Superior temporal gyrus (tissue), 1 donor: ENCODE measurements at regions not wholly inside any gene's neighbourhood (a gene's known extent, or its start where the extent isn't known, plus 50 kb on each side); places are given as distances from the start of the nearest gene placed in this dataset.

Experiments
- DNase-seq: peaks from one replicate; pipeline ENCODE4 v3.0.0-alpha.2; 2016; ENCODE audit errors: extremely low spot score

DNA sequence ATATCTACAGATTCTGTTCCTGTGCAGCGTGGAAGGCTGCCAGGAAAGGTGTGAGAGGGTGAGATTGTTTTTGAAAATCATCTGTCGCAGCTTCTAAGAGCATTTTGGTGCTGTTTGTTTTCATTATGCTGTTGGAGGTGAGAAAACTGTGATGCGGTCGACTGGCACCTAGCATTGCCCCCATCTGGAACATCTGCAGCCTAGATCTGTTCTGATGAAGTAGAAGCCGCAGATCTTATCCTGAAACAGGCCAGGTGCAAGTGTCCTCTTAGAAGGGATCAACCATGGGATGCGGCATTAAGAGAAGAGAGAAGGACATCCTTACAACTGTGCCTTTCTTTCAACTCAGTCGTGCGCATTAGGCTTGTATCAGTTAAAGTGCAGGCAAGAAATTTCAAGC lies 167.3 kb downstream of the CDH26 start:
- no peak for DNase-seq

DNA sequence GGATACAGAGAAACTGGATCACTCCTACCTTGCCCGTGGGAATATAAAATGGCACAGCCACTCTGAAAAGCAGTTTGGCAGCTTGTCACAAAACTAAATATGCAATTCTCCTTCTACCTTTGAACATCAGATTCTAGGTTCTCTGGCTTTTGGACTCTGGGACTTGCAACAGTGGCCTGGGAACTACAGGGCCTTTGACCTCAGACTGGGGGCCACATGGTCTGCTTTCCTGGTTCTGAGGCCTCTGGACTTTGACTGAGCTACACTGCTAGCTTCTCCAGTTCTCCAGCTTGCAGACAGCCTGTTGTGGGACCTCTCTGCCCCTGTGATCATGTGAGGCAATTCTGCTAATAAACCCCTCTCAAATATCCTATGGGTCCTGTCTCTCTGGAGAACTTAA lies 168.8 kb downstream of the CDH26 start:
- DNase-seq, result no peak

DNA sequence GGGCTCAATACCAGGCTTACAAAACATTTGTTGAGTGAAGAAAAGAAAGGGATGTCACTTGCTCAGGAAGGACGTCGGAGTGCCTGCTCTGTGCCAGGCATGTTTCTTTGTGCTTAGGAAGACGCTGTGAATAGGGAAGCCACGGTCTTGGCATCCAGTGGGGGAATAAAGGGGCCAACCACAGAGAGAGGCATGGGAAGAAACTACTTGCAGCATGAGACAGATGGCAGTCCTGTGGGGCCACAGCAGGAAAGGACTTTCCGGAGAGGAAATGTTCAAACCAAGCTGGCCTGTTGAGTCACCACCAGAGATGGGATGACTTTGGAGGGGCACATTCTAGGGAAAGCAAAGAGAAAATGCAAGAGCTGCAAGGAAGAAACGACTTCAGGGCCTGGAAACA lies 173.2 kb downstream of the CDH26 start:
- DNase-seq, result no peak

DNA sequence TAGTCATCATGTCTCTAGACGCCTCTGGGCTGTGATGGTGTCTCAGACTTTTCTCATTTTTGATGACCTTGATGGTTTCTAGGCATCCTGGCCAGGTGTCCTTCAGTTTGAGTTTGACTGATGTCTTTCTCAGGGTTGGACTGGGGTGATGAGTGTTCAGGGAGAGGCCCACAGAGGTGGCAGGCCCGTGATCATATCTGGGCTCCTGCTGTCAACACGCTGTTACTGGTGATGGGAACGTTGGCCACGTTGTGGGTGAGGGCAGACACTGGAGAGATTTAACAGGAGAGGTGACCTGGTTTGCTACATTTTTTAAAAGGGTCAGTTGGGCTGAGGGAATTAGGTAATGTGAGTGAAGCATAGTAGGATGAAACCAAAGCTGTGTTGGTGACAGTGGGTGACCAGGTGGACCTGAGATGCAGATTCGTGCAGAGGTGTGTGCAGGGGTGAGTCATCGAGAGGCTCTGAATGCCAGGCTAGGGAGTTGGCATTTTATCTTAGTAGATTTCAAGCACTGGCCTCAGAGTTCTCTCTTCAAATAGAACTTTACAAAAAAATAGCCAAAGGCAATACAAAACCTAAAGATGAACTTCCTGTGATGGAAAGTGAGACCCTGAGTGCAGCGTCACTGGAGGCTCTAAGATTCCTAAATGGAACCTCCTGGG lies 174.1 kb downstream of the CDH26 start:
- DNase-seq, result no peak

DNA sequence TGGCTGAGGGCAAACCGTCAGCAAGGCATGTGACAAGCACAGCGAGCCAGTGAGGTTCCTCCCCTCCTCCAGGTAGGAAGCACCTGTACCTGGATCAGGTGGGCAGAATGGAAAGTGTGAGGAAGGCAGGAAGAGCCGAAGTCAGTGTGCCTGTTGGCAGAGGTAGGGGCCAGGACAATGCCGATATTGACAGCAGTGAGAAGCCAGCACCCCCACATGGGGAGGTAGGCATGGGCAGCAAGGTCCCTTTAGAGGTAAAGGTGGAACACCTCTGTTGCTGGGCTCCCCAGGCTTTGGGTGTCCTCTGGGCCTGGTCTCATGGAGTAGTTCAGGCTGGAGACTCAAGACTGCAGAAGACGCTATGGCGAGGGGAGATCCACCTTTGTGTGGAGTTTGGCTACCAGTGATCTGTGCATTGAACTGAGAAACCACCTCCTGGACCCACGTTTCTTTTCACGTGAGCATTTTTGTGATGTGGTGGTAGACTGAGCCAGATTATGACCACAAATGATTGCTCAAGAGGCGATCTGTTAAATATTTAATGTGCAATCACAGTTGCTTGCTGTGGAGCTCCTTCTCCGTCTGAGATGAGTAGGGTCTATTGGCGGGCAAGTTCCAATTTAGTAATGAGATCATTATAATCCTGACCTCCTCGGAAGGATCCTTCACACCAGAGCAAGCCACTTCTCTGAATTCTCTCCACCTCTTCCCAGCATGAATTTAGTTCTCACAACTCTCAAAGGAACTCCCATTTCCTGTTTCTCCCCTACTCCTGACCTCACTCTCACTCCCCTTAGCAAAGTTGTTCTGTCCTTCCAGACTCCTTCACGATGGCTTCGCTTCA lies 174.8 kb downstream of the CDH26 start:
- DNase-seq, result no peak

DNA sequence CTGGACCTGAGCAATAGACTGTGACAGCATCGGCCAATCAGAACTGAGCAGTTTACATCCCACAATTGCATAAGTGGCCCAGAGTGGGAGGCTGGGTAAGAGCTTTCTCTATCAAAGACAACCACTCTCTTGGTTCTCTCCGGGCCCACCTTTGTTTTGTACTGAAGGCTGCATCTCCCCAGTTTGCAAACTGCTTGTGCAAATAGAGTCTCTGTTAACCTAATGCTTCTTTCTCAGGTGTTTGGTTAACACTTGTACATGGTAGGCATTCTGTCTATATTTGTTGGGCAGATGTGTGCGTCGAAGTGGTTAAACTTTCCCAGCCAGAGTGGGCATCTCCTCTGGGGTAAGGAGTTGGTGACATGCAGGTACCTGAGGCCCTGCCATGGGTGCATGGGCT lies 177.1 kb downstream of the CDH26 start:
- no peak for DNase-seq

DNA sequence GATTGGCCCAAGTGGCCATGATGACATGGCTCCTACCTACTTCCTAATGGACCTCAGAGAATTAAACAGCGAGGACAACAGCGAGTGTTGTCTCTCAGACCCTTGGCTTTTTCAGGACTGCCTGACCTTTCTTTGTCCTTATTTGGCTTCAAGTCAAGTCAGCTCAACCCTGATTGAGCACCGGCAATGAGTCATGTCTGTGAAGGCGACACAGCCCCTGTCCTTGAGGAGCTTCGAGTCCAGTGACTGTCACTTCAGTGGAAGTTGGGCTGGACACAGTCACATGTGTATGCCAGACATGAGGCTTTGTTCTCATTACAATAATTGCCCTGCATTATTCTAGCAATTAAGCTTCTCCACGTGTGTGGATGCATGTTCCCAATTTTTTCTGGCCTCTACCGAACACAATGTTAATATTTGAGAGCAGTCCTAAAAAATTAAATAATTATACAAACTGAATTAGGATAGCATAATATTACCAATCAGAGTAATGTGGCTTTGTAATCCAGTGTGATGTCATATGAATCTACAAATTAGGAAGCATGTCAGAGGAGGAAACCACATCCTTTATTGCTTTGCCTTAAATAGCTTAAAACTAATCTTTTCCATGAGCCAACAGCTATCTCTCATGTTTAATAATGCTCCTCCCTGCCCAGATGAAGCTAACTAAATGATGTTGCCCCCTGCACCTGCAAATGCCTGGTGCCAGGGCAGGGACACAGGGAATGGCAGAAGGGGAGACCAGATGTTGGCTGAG lies 178.6 kb downstream of the CDH26 start:
- no peak for DNase-seq

DNA sequence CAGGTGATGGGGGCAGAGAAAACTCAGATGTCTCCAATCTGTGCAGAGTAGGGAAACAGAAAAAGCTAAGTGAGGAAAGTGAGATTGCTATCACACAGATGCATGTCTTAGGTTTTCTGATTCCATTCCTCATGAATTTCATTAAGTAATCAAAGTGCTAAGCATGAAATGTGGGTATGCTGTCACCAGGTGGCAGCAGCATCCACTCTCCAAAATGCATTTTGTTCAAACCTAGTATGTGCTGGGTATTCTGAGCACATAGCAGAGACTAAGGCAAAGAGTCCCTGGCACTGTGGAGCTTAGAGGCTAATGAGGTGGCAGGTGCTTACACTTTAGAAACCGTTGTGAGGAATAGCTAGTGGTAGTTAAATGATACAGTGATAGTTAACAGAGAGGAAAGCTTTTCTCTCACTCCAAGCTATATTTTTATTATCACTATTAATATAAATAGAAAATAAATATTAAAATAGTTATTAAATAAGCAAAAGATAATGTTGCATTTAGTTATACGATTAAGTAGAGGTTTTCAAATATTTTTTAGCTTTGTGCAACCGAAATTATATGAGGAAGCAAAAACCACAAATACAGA lies 179.5 kb downstream of the CDH26 start:
- DNase-seq, result peak; percentile 21

DNA sequence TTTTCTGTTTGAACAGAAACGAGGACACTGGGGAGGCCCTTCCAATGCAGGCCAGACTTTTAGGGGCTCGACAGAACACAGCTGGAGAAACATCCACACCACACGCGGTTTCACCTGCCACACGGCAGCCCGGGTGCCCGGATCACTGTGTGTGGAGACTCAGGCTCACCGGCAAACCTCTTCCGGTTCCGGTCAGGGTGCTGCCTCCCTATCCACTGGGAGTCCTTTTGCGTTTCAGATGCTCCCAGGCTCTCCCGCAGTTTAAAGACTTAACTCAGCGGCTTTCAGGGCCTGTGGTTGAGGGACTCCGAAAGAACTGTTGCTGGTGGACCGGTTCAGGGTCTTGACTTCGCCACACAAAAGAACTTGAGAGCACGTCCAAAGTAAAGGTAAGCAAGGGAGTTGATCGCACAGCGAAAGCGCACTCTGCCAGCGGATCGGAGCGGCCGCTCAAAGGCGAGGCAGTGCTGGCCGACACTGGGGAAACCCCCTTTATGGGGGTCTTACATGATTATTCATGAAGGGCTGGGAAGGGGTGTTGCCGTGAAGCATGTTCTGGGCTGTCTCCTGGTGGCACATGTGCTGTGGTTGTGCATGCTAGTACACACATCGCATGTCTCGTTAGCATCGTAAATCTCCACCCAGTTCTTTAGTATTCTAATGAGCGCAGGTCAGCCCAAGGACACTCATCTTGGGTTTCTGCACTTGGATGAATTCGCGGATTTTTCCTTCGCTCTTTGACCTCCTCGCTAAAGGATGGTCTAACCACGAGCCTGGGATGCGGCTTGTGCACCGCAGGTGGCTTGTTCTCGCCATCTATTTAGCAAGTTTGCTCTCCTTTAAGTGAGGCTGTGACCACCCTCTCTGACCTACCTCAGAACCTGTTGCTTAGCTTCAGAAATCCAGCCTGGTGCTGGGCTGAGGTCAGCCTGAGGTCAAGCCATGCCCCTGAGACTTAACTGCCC lies 180.3 kb downstream of the CDH26 start:
- no peak for DNase-seq

DNA sequence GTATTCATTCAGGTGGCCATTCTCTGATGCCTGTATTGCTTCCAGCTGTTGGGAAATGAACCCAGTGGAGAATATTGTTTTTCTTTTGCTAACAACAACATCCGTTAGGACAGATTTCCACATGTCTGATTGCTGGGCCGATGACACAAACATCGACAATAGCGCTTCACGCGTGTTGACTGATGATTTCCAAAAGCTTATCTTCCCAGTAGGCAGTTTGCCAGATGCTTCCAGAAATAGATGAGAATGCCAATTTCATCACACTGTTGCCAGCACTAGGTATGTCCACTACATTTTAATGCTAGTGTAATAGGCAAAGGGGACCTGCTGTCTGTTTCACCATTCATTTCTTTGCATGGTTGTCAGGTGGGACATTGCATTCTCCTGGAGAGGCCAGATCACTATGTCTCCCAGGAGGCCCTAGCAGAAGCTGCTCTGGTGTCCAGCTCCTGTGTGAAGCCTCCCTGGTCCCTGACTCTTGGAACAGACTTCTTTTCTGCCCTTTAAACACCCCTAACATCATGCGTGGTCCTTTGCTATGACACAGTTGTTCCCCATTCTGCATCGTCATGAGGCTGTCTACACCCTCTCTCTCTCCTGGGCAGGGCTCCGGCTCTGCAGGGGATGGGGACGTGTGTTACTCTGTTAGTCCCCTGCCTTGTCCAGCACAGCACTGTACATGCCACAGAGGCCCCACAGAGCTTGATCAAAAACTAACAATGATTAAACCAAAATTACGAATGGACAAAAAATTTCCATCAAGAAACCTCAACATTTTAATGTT lies 181.6 kb downstream of the CDH26 start:
- DNase-seq, result no peak

DNA sequence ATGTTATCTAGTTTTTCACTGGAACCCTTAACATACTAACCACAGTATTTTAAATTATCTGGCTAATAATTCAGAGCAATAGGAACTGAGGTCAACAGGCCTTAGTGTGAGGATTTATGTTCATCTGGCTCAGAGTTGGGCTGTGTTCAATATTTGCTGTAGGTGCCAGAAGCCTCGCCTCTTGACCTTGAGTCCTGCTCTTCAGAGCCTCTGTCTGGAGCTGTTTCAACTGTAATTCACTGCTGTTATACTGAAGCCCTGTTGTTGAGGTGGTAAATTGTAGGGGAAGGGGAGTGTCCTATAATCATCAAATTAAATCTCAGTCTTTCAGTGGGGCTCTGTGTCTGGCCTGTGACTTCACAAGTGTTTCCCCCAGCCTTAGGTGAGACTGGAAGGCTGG lies 184.4 kb downstream of the CDH26 start:
- DNase-seq, result no peak

DNA sequence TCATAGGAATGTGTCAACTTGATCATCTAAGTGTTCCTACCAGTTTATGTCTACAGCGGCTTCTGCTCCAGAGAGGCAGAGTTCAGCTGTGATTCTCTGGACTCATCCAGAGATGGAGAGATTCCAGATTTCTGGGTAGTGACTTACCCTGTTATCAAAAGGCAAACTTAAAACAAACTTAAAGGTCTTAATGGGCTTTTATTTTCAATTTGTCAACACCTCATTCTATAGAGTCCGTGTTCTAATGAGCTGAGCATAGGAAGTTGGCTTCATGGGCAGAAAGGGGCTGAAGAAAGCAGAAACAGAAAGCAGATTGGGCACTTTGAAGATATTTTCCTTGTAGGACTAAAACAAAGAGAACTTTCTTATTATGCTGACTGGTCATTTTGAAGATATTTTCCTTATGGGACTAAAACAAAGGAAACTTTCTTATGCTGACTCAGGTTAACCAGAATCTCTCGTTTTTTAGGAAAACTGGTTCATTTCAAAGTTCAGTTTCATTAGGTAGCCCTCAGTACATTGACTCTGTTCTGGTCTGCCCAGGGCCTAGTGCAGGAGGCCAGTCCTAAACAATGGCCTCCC lies 185.1 kb downstream of the CDH26 start:
- DNase-seq, result no peak

DNA sequence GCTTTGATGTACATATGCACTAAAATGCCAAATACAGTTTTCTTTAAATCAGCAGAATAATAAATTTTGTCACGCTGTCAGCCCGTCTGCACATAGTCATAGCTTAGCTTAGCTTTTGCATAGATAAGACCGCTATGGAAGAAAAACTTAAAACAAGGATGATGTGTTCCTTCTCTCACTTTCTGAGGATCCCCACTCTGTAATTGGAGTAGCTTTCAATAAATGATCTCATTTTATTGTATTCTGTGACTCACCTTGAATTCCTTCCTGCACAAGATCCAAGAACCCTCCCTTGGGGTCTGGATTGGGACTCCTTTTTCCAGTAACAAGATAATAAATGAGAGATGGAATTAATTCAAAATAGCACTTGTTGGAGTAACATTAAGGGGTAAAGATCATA lies 186.2 kb downstream of the CDH26 start:
- no peak for DNase-seq

DNA sequence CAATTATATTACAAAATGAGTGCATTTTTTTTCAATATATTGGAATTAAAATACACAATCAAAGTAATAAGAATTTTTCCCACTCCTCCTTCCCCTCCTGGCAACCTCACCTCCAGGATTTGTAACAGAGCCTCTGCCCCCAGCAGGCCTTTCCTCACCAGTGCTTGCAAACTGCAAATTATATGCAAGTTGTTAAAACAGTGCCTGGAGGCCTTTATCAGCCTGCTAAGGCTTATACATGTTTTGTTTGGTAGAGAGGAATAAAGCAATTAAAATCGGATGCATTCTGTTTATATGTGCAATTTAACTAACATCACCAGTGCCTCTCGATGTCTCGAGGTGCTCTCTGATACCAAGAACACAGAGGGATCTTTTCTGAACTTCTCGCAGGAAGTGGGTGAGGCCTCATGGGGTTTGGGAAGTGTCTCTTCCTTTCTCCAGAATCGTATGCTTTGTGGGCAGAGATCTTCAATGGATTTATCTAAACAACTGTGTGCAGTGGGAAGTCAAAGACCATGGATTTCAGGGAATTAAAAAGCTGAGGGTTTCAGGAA lies 186.8 kb downstream of the CDH26 start:
- no peak for DNase-seq

DNA sequence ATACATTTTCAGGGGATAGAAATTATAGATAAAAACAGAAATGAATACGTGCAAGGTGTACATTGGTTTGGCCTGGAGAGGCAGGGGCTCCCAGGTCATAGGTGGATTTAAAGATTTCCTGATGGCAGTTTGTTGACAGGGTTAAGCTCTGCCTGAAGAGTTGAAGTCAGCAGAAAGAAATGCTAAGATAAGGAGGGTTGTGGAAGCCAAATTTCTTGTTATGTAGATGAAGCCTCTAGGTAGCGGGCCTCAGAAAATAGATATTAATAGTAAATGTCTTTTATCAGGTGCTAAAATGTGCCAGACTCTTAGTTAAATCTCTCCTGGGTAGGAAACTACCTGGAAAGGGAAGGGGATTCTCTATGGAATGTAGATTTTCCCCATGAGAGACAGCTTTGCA lies 188.8 kb downstream of the CDH26 start:
- no peak for DNase-seq

DNA sequence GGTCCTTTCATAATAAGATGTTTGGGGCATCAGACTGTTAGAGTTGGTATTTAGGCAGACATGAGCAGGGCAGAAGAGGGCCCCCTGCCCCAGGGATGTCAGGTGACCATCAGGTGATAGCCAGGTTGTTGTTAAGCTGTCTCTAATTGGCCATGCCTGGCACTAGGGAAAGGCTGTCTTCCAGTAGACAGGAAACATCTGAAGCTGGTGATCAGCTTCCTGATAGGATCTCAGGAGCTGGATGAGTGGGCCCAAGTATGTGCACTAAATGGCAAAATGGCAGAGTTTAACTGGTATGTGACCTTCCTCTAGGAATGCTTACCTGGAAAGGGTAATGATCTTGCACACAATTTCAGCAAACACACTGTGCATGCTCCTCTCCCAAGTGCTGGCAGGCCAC lies 190.7 kb downstream of the CDH26 start:
- no peak for DNase-seq

DNA sequence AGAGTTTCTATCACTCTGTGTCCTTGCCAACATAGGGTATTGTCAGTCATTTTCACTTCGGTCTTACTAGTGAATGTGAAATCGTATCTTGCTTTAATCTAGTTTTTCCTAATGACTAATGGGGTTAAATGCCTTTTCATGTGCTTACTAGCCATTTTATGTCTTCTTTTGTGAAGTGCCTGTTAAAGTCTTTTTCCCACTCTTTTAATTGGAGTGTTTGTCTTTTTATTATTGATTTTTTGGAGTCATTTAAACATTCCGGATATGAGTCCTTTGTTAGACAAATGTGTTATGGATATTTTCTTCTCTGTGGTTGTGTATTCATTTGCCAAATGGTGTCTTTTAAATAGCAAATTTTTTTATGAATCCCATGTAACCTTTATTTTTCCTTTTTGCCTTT lies 194.6 kb downstream of the CDH26 start:
- DNase-seq, result no peak

DNA sequence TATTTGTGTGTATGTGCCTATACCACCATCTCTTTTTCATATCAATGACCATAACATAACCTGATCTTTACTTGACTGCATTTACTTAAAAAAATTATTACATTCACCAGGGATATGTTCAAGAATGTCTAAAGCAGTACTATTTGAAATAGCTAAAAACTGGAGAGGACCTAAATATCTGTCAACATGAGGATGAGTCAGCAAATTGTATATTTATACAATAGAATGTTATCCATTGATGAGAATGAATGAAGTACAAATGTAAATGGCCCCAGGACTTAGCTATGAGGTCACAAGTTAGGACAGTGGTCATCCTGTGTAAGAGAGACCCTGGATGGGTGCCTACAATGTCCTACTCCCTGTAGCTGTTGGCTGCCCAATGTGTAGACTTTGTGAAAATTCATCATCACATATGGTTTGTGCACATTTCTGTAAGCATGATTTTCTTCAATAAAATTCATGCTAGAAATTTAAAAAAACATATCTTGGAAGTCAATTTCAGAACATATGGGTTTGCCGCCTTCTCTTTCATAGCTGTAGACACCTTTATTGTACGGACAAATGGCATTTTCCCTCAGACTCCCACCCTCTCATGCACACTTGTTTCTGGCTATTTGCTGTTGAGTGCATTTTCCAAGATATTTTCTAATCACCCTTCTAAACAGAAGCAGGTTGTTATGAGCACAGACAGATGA lies 202.4 kb downstream of the CDH26 start:
- DNase-seq, result no peak

DNA sequence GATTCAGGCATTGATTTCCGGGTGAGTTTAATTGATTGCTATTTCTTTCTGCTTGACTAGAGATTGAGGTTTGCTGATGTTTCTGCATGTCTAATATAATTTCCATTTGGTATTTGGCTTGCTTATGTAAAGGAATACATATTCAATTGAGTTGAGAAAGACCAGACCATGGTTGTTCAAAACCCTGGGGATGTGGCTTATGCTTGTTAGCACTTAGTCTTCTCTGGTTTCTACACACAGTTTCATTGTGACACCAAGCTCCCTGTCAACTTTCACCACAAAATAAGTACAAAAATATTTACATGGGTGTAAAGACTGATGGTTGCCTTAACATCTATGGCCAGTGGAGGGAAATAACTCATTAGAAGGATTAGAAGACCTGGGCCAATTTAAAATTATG lies 209.6 kb downstream of the CDH26 start:
- DNase-seq, result no peak
